Peyer's patch (tissue), 4 donors: ENCODE measurements at regions not wholly inside any gene's neighbourhood (a gene's known extent, or its start where the extent isn't known, plus 50 kb on each side); places are given as distances from the start of the nearest gene placed in this dataset.
"Not testable (repeated sequence)": the region's sequence is repeated elsewhere in the genome, so short reads cannot be mapped to it uniquely, and the experiment has no call there.

Source experiments
- DNase-seq, 3 donors: peaks; one replicate each; pipeline ENCODE4 v3.0.0-alpha.2; 2017 to 2019
- H3K27ac ChIP-seq, 4 donors: fragments of 200-600 bp; sonication (generic); one replicate each; pipeline ENCODE4 v1.5.1; 2016 to 2019
- H3K27me3 ChIP-seq, 2 donors: fragments of 200-600 bp; sonication (generic); one replicate each; pipeline ENCODE4 v1.5.1; 2019
- H3K36me3 ChIP-seq, 3 donors: fragments of 200-600 bp; sonication (generic); one replicate each; pipeline ENCODE4 v1.5.1; 2016 to 2019
- H3K4me1 ChIP-seq, 4 donors: fragments of 200-600 bp; sonication (generic); one replicate each; pipeline ENCODE4 v1.5.1; 2016 to 2019
- H3K4me3 ChIP-seq, 4 donors: fragments of 200-600 bp; sonication (generic); 1 replicate in 3 of 4; 2 replicates in 1 of 4; pipeline ENCODE4 v1.5.1; 2016 to 2019; ENCODE audit warnings: mild to moderate bottlenecking in 1 of 4
- H3K9me3 ChIP-seq, 4 donors: fragments of 200-600 bp; sonication (generic); one replicate each; pipeline ENCODE4 v1.5.1; 2016 to 2019; ENCODE audit warnings: mild to moderate bottlenecking in 1 of 4
- CTCF ChIP-seq, 6 experiments: fragments of 450-650 bp in 4 of 6; fragments of 200-600 bp in 2 of 6; sonication (generic) in 1 of 6; IDR thresholded peaks; one replicate each; pipeline ENCODE4 v1.5.1; 2017 to 2019; ENCODE audit warnings: antibody characterized with exemption in 6 of 6, mild to moderate bottlenecking in 3 of 6, moderate library complexity in 1 of 6
- POLR2A ChIP-seq, 2 donors: fragments of 450-650 bp; IDR thresholded peaks; one replicate each; pipeline ENCODE4 v1.5.1; 2017; ENCODE audit warnings: antibody characterized with exemption in 2 of 2, mild to moderate bottlenecking in 2 of 2, moderate library complexity in 2 of 2

GRCh38 chr3:170809007-170809974 is 60.7 kb downstream of the RPL22L1 start:
- Histone ChIP-seq H3K4me1 (peaks cover 0 to 25% (median 1%) of the 10 kb centered on the region in 4 donors), H3K27ac (peak overlapping the region in 1 of 4 donors; percentile 73), H3K27me3 (no peaks in the 10 kb centered on the region), H3K4me3 (no peak overlapping the region), H3K36me3 (no peaks in the 10 kb centered on the region), H3K9me3 (no peaks in the 10 kb centered on the region)
- TF ChIP-seq CTCF (IDR thresholded peaks at IDR 0.05) (peak in 4 of 6 experiments; percentile 24 to 66 (median 61)), POLR2A (IDR thresholded peaks at IDR 0.05) (no peak)
- peak in 1 of 3 donors; percentile 70 for DNase-seq

DNA sequence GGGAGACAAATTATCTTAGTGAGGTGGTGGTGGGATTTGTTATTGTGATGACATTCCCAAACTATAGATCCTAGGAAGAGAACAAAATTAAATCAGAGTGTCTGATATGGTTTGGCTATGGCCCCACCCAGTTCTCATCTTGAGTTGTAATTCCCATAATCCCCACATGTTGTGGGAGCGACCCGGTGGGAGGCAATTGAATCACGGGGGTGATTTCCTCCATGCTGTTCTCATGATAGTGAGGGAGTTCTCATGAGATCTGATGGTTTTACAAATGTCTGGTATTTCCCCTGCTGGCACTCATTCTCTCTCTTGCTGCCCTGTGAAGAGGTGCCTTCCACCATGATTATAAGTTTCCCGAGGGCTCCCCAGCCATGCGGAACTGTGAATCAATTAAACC is 62.0 kb downstream of the RPL22L1 start:
- Histone ChIP-seq H3K4me3 (no peak overlapping the region), H3K27ac (no peak overlapping the region), H3K9me3 (no peaks in the 10 kb centered on the region), H3K36me3 (no peaks in the 10 kb centered on the region), H3K4me1 (peaks cover 0 to 25% (median 1%) of the 10 kb centered on the region in 4 donors), H3K27me3 (no peaks in the 10 kb centered on the region)
- DNase-seq: no peak
- TF ChIP-seq POLR2A (IDR thresholded peaks at IDR 0.05) (no peak), CTCF (IDR thresholded peaks at IDR 0.05) (no peak)

DNA sequence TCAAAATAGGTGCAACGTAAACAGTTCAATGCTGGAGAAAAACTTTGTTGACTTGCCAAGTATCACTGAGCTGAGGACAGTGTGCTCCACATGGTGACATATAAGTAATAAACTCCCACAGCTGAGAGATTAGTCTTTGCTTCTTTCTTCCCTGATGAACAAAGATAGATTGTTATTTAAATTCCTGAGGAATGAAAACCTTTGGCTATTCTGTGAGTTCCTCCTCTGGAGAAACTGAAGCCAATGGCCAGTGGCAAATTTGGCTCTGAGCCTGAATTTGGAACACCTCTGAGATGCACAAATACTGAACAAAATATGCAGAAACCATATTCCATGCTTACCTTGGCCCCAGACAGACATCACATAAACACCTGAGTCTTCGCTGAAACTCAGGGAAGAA is 63.3 kb downstream of the RPL22L1 start:
- Histone ChIP-seq H3K27me3 (no peaks in the 10 kb centered on the region), H3K36me3 (no peaks in the 10 kb centered on the region), H3K27ac (no peak overlapping the region), H3K4me3 (no peak overlapping the region), H3K9me3 (no peaks in the 10 kb centered on the region), H3K4me1 (peaks cover 0 to 18% (median 0%) of the 10 kb centered on the region in 4 donors)
- no peak for DNase-seq
- TF ChIP-seq CTCF (IDR thresholded peaks at IDR 0.05) (no peak), POLR2A (IDR thresholded peaks at IDR 0.05) (no peak)

DNA sequence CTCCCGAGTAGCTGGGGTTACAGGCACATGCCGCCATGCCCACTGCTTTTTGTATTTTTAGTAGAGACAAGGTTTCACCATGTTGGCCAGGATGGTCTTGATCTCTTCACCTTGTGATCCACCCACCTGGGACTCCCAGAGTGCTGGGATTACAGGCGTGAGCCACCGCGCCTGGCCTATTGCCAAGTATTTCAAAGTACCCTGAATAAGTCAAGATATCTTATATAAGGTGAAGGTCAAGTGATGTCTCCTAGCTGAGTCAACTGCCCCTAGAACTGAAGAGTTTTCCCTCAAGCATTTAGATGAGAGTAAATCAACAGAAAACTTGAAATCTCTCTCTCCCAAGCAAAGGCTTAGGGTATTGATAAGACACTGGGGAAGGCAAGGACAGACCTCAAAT is 63.9 kb downstream of the RPL22L1 start:
- Histone ChIP-seq H3K27ac (no peak overlapping the region), H3K9me3 (no peaks in the 10 kb centered on the region), H3K27me3 (no peaks in the 10 kb centered on the region), H3K4me1 (peaks cover 0 to 15% (median 0%) of the 10 kb centered on the region in 4 donors), H3K4me3 (no peak overlapping the region), H3K36me3 (no peaks in the 10 kb centered on the region)
- TF ChIP-seq CTCF (IDR thresholded peaks at IDR 0.05) (no peak), POLR2A (IDR thresholded peaks at IDR 0.05) (no peak)
- DNase-seq: no peak

DNA sequence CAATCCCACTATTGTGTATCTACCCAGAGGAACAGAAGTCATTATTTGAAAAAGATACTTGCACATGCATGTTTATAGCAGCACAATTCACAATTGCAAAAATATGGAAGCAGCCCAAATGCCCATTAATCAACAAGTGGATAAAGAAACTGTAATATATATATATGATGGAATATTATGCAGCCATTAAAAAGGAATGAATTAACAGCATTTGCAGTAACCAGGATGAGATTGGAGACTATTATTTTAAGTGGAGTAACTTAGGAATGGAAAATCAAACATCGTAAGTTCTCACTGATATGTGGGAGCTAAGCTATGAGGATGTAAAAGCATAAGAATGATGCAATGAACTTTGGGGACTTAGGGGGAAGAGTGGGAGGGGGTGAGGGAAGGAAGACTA is 64.7 kb downstream of the RPL22L1 start:
- not testable (repeated sequence) for H3K36me3 ChIP-seq, H3K27me3 ChIP-seq, DNase-seq, H3K27ac ChIP-seq, H3K9me3 ChIP-seq, H3K4me3 ChIP-seq
- H3K4me1 ChIP-seq: peaks cover 0 to 11% (median 0%) of the 10 kb centered on the region in 4 donors

DNA sequence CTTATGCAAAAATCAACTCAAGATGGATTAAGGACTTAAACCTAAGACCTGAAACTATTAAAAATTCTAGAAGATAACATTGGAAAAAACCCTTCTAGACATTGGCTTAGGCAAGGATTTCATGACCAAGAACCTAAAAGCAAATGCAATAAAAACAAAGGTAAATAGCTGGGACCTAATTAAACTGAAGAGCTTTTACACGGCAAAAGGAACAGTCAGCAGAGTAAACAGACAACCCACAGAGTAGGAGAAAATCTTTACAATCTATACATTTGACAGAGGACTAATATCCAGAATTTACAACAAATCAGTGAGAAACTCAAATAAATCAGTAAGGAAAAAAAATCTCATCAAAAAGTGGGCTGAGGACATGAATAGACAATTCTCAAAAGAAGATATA is 65.4 kb downstream of the RPL22L1 start:
- DNase-seq, H3K36me3 ChIP-seq, H3K4me3 ChIP-seq, H3K27me3 ChIP-seq, H3K9me3 ChIP-seq, H3K27ac ChIP-seq, H3K4me1 ChIP-seq: not testable (repeated sequence)
